A172 (cell line): ENCODE measurements at regions not wholly inside any gene's neighbourhood (a gene's known extent, or its start where the extent isn't known, plus 50 kb on each side); places are given as distances from the start of the nearest gene placed in this dataset.
"Not testable (repeated sequence)": the region's sequence is repeated elsewhere in the genome, so short reads cannot be mapped to it uniquely, and the experiment has no call there.

Experiments
- DNase-seq: peaks from one replicate; pipeline ENCODE4 v3.0.0-alpha.2; 2015; ENCODE audit warnings: low spot score

GRCh38 chr4:149039786-149040185 is 597.6 kb upstream of the NR3C2 start:
- DNase-seq: not testable (repeated sequence)

- DNase-seq: peak; percentile 37
Observed at GRCh38 chr4:149031399-149031798, 589.2 kb upstream of the NR3C2 start.

- peak; percentile 4 for DNase-seq
Observed at GRCh38 chr4:149029056-149029651, 586.9 kb upstream of the NR3C2 start.

- DNase-seq: no peak
Observed at GRCh38 chr4:149026696-149027095, 584.5 kb upstream of the NR3C2 start.

DNA sequence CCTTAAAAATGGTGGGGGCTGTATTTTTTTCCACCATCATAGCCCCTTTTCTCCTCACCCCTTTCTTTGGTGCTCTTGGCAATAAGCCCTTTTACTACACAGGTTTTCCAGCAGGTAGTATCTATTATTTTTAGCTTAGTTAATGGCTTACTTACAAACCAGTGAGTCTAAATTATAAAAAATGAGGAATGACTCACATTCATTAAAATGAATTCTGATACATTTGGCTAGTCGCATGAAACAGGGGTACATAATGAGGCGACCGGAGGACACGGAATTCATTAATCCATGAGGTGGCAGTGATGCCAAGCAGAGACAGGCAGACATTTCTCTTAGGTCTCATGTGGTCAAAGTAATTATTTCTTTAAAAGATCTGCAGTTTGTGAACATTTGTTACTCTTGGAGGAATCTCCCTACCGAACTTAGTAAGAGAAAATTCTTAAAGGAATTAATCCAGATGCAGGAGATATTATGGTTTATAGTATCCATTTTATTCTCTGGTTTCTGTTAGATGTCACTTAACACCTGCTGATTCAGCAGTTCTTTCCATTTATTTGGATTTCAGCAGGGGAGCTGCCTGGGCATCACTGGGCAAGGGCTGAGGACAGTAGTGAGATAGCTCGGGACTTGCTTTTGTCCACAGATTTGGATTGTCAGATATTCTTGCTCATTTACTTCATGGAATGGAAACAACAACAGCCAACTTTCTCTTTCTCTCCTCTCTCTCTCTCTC is 575.0 kb upstream of the NR3C2 start:
- no peak for DNase-seq

DNA sequence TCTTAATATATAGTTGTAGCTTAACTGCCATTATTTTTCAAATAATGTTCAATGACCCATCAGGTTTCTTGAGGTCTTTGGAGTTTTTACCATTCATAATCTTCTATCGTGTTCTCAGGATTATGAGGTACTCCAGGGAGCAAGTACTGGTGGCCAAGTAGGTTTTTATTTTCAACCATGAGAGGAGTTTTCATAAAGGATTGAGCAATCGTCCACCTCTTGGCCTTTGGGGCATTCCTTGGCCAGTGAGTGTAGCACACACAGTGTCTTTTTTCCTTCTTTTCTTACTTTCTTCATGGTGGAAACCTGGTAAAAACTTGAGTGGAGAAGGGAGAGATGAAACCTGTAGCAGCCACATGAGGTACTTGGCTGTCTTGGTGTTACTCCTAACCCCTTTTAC is 567.0 kb upstream of the NR3C2 start:
- DNase-seq: no peak

GRCh38 chr4:149008415-149009025 is 566.3 kb upstream of the NR3C2 start:
- DNase-seq: no peak

GRCh38 chr4:149005191-149005590 is 563.0 kb upstream of the NR3C2 start:
- no peak for DNase-seq

DNA sequence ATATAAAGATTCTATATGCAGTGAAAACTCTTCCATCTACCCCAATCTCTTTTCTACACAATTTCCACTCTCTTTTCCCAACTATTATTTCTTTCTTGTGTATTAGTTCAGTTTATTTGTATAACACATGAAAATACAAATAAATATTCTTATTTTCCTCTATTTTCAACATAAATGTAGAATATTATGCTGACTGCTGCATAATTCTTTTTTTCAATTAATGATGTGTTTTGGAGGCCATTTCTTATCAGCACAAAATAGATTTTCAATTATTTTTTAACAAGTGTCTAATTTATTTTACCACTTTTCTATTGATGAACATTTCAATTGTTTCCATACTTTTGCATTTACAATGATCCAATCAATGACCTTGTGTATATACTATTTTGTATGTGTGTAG is 557.7 kb upstream of the NR3C2 start:
- DNase-seq: no peak

GRCh38 chr4:148998719-148999118 is 556.5 kb upstream of the NR3C2 start:
- DNase-seq: peak; percentile 18

GRCh38 chr4:148986951-148987350 is 544.7 kb upstream of the NR3C2 start:
- DNase-seq: peak; percentile 0

DNA sequence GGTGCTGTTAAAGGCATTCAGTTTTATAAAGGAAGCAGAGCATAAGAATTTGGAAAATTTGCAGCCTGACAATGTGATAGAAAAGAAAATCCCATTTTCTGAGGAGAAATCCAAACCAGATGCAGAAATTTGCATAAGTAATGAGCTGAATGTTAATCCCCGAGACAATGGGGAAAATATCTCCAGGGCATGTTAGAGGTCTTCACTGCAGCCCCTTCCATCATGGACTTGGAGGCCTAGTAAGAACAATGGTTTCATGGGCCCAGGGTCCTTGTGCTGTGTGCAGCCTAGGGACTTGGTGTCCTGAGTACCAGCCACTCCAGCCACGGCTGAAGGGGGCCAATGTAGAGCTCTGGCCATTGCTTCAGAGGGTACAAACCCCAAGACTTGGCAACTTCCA is 542.7 kb upstream of the NR3C2 start:
- DNase-seq: no peak

DNA sequence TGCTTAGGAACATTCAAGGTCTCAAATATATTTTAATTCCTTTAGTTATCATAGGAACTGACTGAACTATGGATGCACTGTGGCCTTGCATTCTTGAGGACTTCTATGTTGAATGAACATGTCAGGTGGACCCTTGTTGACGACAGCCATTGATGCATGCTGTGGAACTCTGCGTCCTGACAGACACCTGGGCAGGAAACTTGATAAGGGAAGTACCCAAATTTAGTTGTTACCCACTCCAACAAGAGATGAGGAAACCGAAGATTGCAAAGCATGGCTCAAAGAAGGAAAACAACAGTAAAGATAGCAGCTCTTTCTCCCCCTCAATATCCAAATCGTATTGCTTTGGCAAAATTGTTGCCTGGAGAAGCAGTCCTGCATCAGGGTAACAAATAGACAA is 540.0 kb upstream of the NR3C2 start:
- no peak for DNase-seq

DNA sequence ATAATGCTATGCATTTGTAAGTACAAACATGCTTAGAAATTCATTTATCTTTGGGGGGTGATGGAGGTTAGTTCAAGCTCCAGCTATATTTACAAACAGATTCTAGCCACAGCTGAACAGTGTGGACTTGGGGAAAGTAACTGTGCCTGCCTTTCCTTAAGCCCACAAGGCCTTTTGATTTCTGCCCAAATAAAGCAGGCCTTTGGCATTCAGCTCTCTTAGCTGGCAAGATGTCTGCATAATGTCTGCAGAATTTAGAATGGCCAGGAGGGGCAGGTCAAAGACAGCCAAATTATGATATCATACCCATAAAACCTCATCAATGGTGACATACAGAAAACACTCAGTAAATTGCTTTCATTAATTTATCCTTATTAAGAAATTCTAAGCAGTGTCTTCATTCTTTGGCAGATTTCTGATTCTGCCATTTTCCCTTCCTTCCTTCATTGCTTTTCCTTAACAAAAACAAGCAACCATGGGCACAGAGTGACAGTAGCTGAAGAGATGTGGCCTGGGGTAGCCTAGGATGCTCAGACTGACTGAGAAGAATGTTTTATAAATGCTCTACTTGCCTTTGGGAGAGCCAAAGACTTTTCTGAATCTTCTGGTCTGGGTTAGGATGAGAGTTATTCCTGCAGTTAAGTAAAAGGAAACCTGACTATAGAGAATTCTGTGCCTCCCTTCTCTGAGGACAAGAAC is 538.7 kb upstream of the NR3C2 start:
- DNase-seq: no peak

DNA sequence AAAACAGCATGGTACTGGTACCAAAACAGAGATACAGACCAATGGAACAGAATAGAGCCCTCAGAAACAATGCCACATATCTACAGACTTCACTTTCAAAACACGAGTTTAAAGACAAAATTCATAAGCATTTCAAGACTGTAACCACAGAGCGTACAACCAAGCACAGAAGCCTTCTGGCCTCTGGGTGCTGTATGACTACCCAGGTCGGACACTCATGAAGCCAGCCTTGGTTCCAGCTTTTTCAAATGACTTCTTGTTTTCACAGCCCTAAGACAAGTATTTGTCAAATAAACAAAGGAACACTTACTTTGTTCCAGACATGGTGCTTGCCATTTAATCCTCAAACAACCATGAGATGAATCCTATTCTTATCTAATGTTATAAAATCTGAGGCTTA is 536.1 kb upstream of the NR3C2 start:
- DNase-seq: no peak

DNA sequence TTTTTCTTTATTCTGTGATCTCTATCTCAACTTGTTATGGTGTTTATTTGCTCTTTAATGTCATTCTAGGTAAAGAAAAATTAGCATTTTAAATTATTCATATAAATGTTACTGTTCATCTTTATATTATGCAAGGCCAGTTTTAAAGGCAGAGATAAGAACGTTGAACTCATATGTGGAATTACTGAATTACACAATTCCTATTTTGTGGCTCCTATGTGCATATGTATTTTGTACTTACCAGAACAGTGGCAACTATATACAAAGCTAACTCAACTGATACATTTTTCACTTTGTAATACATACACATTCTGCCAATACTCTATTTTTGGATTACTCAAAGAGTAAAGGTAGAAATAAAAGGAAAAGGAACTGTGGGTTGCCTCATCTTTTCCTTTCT is 533.2 kb upstream of the NR3C2 start:
- DNase-seq: no peak

- no peak for DNase-seq
Observed at GRCh38 chr4:148965080-148965479, 522.9 kb upstream of the NR3C2 start.

GRCh38 chr4:148964456-148964855 is 522.2 kb upstream of the NR3C2 start:
- DNase-seq: no peak

- DNase-seq: peak; percentile 76
Observed at GRCh38 chr4:148962539-148963290, 520.5 kb upstream of the NR3C2 start.

- DNase-seq: no peak
Observed at GRCh38 chr4:148961526-148961925, 519.3 kb upstream of the NR3C2 start.

DNA sequence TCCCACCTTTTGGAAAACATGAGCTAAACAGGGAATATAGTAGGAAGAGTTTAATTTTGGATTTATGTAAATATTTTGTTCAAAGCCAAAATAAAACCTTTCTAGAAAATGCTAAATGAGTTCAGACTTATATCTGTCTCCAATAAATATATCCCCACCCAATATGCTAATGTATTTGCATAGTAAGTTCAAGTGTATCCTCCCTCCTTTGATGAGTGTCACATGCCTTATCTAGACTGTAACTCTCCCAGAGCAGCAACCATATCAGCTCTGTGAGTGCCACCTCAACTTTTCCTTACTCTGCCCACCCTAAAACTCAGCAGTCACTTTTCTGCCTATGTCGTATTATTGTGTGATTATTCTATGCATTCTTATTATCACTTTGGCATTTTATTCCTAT is 516.1 kb upstream of the NR3C2 start:
- no peak for DNase-seq
